MCF 10A (cell line): ENCODE measurements at regions not wholly inside any gene's neighbourhood (a gene's known extent, or its start where the extent isn't known, plus 50 kb on each side); places are given as distances from the start of the nearest gene placed in this dataset.

Experiments used
- BruUV-seq: library from RNA; stranded (reverse); fragments of 400-500 nt; replicated peaks from 2 replicates; lab custom pipeline; 2021; lab: Mats Ljungman, UMichigan
- CTCF ChIA-PET: fragments of 300-600 bp; sonication (Branson Sonifier 250); formaldehyde crosslinking; extraction: SDS; loops from one replicate; lab custom pipeline; 2021; ENCODE audit warnings: antibody characterized with exemption, inconsistent platforms; lab: Yijun Ruan, JAX
- POLR2A ChIA-PET: fragments of 300-600, 350-650 bp; sonication (Branson Sonifier 250); formaldehyde crosslinking; extraction: SDS; loops from one replicate; lab custom pipeline; 2020; ENCODE audit warnings: antibody characterized with exemption, inconsistent platforms; lab: Yijun Ruan, JAX
- DNase-seq: peaks from one replicate; pipeline ENCODE4 v3.0.0-alpha.2; 2018; ENCODE audit not compliant: unreplicated experiment
- H3K27ac Mint-ChIP-seq: one replicate; pipeline ENCODE4 v1.8.0; 2022; ENCODE audit warnings: mild to moderate bottlenecking, low read depth, mixed read lengths; ENCODE audit not compliant: unreplicated experiment
- H3K27me3 Mint-ChIP-seq: one replicate; pipeline ENCODE4 v1.8.0; 2022; ENCODE audit warnings: mixed read lengths; ENCODE audit not compliant: insufficient read depth, unreplicated experiment
- H3K36me3 Mint-ChIP-seq: one replicate; pipeline ENCODE4 v1.8.0; 2022; ENCODE audit warnings: mild to moderate bottlenecking, moderate library complexity, mixed read lengths; ENCODE audit not compliant: insufficient read depth, unreplicated experiment
- H3K4me1 Mint-ChIP-seq: one replicate; pipeline ENCODE4 v1.8.0; 2022; ENCODE audit warnings: mixed read lengths; ENCODE audit not compliant: insufficient read depth, unreplicated experiment
- H3K4me3 Mint-ChIP-seq: one replicate; pipeline ENCODE4 v1.8.0; 2022; ENCODE audit warnings: mild to moderate bottlenecking, moderate library complexity, mixed read lengths; ENCODE audit not compliant: unreplicated experiment
- H3K9me3 Mint-ChIP-seq: one replicate; pipeline ENCODE4 v1.8.0; 2022; ENCODE audit warnings: mixed read lengths; ENCODE audit not compliant: unreplicated experiment
- CTCF ChIP-seq: fragments of 200-600 bp; IDR thresholded peaks from one replicate; pipeline ENCODE4 v1.8.0; 2022; ENCODE audit warnings: antibody characterized with exemption, mild to moderate bottlenecking; ENCODE audit not compliant: unreplicated experiment
- intact Hi-C: fragments of 100-400 bp; cut with micrococcal nuclease; formaldehyde crosslinking; loops from 2 replicates; pipeline ENCODE4 v1.14.1; 2022

- Mint-ChIP-seq H3K36me3 (no peaks in the 10 kb centered on the region), H3K27ac (no peak overlapping the region), H3K4me3 (no peak overlapping the region), H3K4me1 (no peaks in the 10 kb centered on the region), H3K9me3 (no peaks in the 10 kb centered on the region), H3K27me3 (no peaks in the 10 kb centered on the region)
- no peak for TF ChIP-seq CTCF
- ChIA-PET POLR2A (interaction anchor here (0.6 to 1.2 kb wide), 3 partner anchors 11 to 510 kb away, joined by 3 read pairs; no protein-coding TSS in a partner anchor), CTCF (interaction anchor here (0.5 to 2.2 kb wide), 7 partner anchors 15 to 734 kb away, joined by 3 to 11 read pairs (median 3); no protein-coding TSS in a partner anchor)
- intact Hi-C loops: no loop called here
- DNase-seq: no peak
- no TSS peak for BruUV-seq
Measured at GRCh38 chr1:219271818-219272535, 98.3 kb downstream of the LYPLAL1 start.

GRCh38 chr1:219269171-219269570, 95.5 kb downstream of the LYPLAL1 start:
- no peak for DNase-seq
- H3K9me3 Mint-ChIP-seq: no peaks in the 10 kb centered on the region
- no peak overlapping the region for H3K4me3 Mint-ChIP-seq
- ChIA-PET POLR2A (no interaction called here), CTCF (interaction anchor here (1.5 kb wide), 1 partner anchor 28 kb away, joined by 3 read pairs; no protein-coding TSS in a partner anchor)
- no peaks in the 10 kb centered on the region for H3K4me1 Mint-ChIP-seq
- no peaks in the 10 kb centered on the region for H3K27me3 Mint-ChIP-seq
- intact Hi-C loops: no loop called here
- no peak for TF ChIP-seq CTCF
- BruUV-seq: no TSS peak
- H3K36me3 Mint-ChIP-seq: no peaks in the 10 kb centered on the region
- H3K27ac Mint-ChIP-seq: no peak overlapping the region

- no peak for DNase-seq
- no peak overlapping the region for H3K4me3 Mint-ChIP-seq
- CTCF ChIA-PET: no interaction called here
Measured at GRCh38 chr1:219266524-219266923, 92.8 kb downstream of the LYPLAL1 start.

More at GRCh38 chr1:219266524-219266923, 92.8 kb downstream of the LYPLAL1 start:
- no TSS peak for BruUV-seq
- H3K4me1 Mint-ChIP-seq: no peaks in the 10 kb centered on the region
- no peak for TF ChIP-seq CTCF
- H3K27me3 Mint-ChIP-seq: no peaks in the 10 kb centered on the region
- no peak overlapping the region for H3K27ac Mint-ChIP-seq
- POLR2A ChIA-PET: interaction anchor here (0.6 kb wide), 1 partner anchor 614 kb away, joined by 3 read pairs; no protein-coding TSS in a partner anchor
- H3K36me3 Mint-ChIP-seq: no peaks in the 10 kb centered on the region
- intact Hi-C loops: no loop called here
- H3K9me3 Mint-ChIP-seq: no peaks in the 10 kb centered on the region
